ENCODE measurements at regions not wholly inside any gene's neighbourhood (a gene's known extent, or its start where the extent isn't known, plus 50 kb on each side); places are given as distances from the start of the nearest gene placed in this dataset.

DNA sequence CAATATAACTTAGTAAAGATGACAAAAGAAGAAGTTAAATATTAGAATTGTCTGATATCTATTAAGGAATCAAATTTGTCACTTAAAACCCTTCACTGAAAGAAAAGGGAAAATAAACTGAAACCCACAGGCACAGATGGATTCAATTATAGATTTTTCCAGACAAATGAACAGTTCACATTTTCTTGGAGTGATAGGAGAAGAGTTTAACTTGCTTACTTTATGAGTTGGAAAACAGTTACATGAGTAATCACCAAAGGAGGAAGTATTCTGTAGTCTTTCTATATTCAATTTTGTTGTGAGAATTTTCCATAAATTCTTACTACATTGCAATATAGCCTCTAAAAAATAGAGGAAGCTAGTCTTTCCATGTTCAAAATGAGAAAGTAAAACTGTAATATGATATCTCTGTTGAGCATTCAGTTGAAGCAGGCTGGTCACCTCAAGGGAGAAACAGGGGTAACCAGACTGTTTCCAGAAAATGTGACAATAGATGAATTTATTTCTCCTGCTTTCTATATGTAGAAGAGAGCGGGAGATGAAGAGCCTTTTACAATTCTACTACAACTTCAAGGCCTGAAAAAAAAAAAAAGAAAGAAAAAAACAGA, 330.3 kb upstream of the EPHA5 start:
- TF ChIP-seq EZH2 (IDR thresholded peaks at IDR 0.05; ENCODE audit: borderline replicate concordance, low read length) = no peak
- TF ChIP-seq, protein P1, sequence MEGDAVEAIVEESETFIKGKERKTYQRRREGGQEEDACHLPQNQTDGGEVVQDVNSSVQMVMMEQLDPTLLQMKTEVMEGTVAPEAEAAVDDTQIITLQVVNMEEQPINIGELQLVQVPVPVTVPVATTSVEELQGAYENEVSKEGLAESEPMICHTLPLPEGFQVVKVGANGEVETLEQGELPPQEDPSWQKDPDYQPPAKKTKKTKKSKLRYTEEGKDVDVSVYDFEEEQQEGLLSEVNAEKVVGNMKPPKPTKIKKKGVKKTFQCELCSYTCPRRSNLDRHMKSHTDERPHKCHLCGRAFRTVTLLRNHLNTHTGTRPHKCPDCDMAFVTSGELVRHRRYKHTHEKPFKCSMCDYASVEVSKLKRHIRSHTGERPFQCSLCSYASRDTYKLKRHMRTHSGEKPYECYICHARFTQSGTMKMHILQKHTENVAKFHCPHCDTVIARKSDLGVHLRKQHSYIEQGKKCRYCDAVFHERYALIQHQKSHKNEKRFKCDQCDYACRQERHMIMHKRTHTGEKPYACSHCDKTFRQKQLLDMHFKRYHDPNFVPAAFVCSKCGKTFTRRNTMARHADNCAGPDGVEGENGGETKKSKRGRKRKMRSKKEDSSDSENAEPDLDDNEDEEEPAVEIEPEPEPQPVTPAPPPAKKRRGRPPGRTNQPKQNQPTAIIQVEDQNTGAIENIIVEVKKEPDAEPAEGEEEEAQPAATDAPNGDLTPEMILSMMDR (conservative IDR thresholded peaks at IDR 0.05 in 1 of 2, IDR thresholded peaks at IDR 0.05 in 1 of 2; ENCODE audit: extremely low read depth in 1 of 2, insufficient read depth in 1 of 2, low read depth in 1 of 2, low read length in 2 of 2) = no peak
